ENCODE measurements at regions not wholly inside any gene's neighbourhood (a gene's known extent, or its start where the extent isn't known, plus 50 kb on each side); places are given as distances from the start of the nearest gene placed in this dataset.

DNA sequence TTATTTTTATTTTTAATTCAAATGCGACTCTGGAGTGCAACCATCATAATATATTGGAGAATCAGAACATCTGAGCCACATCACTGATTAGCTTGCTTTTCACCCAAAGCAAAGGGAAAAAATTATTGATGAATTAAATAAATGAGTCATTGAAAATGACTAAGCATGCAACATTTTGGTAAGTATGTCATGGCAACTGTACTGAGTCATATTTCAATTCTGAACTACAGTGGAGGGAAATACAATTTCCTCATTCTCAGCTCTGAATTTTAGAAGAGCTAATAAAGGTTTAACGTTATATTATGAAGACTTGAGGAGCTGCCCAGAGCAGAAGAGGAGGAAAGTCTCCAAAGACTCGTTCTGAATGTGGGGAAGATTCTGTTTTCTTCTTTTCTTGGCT, 89.6 kb upstream of the CCDC68 start:
- Histone ChIP-seq H3K4me3 (ENCODE audit: low read length) (no peak overlapping the region), H3K9me3 (ENCODE audit: low read length) (no peaks in the 10 kb centered on the region), H3K9ac (ENCODE audit: low read length) (no peak overlapping the region), H3K27ac (ENCODE audit: low read length) (no peak overlapping the region), H4K20me1 (ENCODE audit: insufficient read depth) (no peaks in the 10 kb centered on the region), H3F3A (ENCODE audit: insufficient read depth, low read length, poor library complexity, severe bottlenecking) (no peaks in the 10 kb centered on the region), H3K9me2 (ENCODE audit: insufficient read depth, low read length) (no peaks in the 10 kb centered on the region), H2AFZ (ENCODE audit: low read depth, low read length) (no peak overlapping the region), H3K27me3 (ENCODE audit: insufficient read depth, low read depth, low read length) (no peaks in the 10 kb centered on the region), H3K4me2 (ENCODE audit: low read length) (no peak overlapping the region), H3K79me2 (replicated peaks; ENCODE audit: insufficient read depth, low read length) (no peaks in the 10 kb centered on the region), H3K36me3 (ENCODE audit: insufficient read depth, low read length) (no peaks in the 10 kb centered on the region)
- TF ChIP-seq EZH2 (IDR thresholded peaks at IDR 0.05; ENCODE audit: borderline replicate concordance, insufficient read depth, low read length, poor library complexity, severe bottlenecking) = no peak
- TF ChIP-seq, protein P1, sequence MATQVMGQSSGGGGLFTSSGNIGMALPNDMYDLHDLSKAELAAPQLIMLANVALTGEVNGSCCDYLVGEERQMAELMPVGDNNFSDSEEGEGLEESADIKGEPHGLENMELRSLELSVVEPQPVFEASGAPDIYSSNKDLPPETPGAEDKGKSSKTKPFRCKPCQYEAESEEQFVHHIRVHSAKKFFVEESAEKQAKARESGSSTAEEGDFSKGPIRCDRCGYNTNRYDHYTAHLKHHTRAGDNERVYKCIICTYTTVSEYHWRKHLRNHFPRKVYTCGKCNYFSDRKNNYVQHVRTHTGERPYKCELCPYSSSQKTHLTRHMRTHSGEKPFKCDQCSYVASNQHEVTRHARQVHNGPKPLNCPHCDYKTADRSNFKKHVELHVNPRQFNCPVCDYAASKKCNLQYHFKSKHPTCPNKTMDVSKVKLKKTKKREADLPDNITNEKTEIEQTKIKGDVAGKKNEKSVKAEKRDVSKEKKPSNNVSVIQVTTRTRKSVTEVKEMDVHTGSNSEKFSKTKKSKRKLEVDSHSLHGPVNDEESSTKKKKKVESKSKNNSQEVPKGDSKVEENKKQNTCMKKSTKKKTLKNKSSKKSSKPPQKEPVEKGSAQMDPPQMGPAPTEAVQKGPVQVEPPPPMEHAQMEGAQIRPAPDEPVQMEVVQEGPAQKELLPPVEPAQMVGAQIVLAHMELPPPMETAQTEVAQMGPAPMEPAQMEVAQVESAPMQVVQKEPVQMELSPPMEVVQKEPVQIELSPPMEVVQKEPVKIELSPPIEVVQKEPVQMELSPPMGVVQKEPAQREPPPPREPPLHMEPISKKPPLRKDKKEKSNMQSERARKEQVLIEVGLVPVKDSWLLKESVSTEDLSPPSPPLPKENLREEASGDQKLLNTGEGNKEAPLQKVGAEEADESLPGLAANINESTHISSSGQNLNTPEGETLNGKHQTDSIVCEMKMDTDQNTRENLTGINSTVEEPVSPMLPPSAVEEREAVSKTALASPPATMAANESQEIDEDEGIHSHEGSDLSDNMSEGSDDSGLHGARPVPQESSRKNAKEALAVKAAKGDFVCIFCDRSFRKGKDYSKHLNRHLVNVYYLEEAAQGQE (IDR thresholded peaks at IDR 0.05; ENCODE audit: borderline replicate concordance) = no peak
- no peak for TF ChIP-seq MXI1 (conservative IDR thresholded peaks at IDR 0.05; ENCODE audit: poor library complexity, severe bottlenecking)
- TF ChIP-seq SMC3 (conservative IDR thresholded peaks at IDR 0.05; ENCODE audit: poor library complexity) = no peak
- TF ChIP-seq POLR2AphosphoS5 (IDR thresholded peaks at IDR 0.05) = no peak
- TF ChIP-seq TAF1 (IDR thresholded peaks at IDR 0.05; ENCODE audit: low read depth) = no peak

- Histone ChIP-seq H3K9ac (ENCODE audit: low read length) (no peak overlapping the region), H3F3A (ENCODE audit: insufficient read depth, low read length, poor library complexity, severe bottlenecking) (no peaks in the 10 kb centered on the region), H3K9me2 (ENCODE audit: insufficient read depth, low read length) (no peaks in the 10 kb centered on the region), H3K36me3 (ENCODE audit: insufficient read depth, low read length) (no peaks in the 10 kb centered on the region), H2AFZ (ENCODE audit: low read depth, low read length) (no peak overlapping the region), H3K9me3 (ENCODE audit: low read length) (no peaks in the 10 kb centered on the region), H3K4me2 (ENCODE audit: low read length) (no peak overlapping the region), H3K27me3 (ENCODE audit: insufficient read depth, low read depth, low read length) (no peaks in the 10 kb centered on the region), H3K79me2 (replicated peaks; ENCODE audit: insufficient read depth, low read length) (no peaks in the 10 kb centered on the region), H4K20me1 (ENCODE audit: insufficient read depth) (no peaks in the 10 kb centered on the region), H3K4me3 (ENCODE audit: low read length) (no peak overlapping the region), H3K27ac (ENCODE audit: low read length) (no peak overlapping the region)
- TF ChIP-seq EZH2 (IDR thresholded peaks at IDR 0.05; ENCODE audit: borderline replicate concordance, insufficient read depth, low read length, poor library complexity, severe bottlenecking) (no peak), POLR2AphosphoS5 (IDR thresholded peaks at IDR 0.05) (no peak), CTCF (IDR thresholded peaks at IDR 0.05; ENCODE audit: poor library complexity, severe bottlenecking) (no peak), TAF1 (IDR thresholded peaks at IDR 0.05; ENCODE audit: low read depth) (no peak), RAD21 (conservative IDR thresholded peaks at IDR 0.05) (no peak), SMC3 (conservative IDR thresholded peaks at IDR 0.05; ENCODE audit: poor library complexity) (no peak), EP300 (conservative IDR thresholded peaks at IDR 0.05; ENCODE audit: poor library complexity, severe bottlenecking) (no peak), MXI1 (conservative IDR thresholded peaks at IDR 0.05; ENCODE audit: poor library complexity, severe bottlenecking) (no peak)
- TF ChIP-seq, protein P1 (IDR thresholded peaks at IDR 0.05; ENCODE audit: borderline replicate concordance) = no peak
These were observed 88.3 kb upstream of the CCDC68 start for GRCh38 chr18:55047546-55047945.
